OCI-M2 (cell line): ENCODE measurements at regions not wholly inside any gene's neighbourhood (a gene's known extent, or its start where the extent isn't known, plus 50 kb on each side); places are given as distances from the start of the nearest gene placed in this dataset.
"Not testable (repeated sequence)": the region's sequence is repeated elsewhere in the genome, so short reads cannot be mapped to it uniquely, and the experiment has no call there.

Source experiments
- DNase-seq: peaks from one replicate; lab custom pipeline; 2025; ENCODE audit not compliant: unreplicated experiment; lab: John Stamatoyannopoulos, UW

DNA sequence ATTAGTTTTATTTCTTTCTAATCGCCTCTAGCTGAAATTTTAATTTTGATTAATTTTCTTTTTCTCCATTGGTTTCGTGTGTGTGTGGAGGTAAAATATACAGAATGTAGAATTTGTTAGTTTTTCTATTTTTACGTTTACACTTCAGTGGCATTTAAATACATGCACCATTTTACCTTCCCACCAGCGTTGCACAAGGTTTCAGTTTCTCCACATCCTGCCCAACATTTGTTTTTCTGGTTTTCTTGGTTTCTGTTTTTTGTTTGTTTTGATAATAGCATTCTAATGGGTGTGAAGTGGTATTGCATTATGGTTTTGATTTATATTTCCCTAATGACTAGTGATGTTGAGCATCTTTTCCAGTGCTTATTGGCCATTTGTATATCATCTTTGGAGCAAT is 871.4 kb upstream of the DEFB115 start:
- DNase-seq = not testable (repeated sequence)

DNA sequence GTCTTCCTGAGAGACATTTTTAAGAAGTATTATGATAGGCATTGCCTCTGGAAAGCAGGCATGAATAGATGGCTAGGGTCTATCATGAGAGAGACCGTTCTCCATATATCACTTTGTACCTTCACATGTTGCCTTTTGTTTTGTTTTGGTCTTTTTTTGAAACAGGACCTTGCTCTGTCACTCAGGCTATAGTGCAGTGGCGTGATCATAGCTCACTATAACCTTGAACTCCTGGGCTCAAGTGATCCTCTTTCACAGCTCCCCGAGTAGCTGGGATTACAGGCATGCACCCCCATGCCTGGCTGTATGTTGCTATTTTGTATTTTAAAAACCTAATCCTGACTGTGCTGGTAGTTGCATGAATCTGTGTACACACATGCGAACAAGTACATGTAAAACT is 869.6 kb upstream of the DEFB115 start:
- not testable (repeated sequence) for DNase-seq

DNA sequence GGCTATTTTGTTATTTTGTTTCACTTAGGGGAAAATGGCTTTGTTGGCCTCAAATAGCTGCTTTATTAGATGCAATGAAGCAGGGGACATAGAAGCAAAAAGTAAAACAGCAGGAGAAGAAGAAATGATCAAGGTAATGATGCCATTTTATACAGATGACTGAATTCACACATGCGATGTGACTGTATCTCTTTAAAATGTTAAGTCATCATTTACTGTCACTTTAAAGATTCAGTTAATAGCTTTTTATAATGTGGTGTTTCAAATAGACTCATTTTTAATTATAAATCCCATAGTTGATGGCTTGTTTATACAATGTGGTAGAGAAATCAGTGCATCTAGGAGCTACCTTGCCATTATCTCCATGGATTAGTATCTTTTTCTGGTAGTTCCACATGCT is 863.9 kb upstream of the DEFB115 start:
- DNase-seq = not testable (repeated sequence)

DNA sequence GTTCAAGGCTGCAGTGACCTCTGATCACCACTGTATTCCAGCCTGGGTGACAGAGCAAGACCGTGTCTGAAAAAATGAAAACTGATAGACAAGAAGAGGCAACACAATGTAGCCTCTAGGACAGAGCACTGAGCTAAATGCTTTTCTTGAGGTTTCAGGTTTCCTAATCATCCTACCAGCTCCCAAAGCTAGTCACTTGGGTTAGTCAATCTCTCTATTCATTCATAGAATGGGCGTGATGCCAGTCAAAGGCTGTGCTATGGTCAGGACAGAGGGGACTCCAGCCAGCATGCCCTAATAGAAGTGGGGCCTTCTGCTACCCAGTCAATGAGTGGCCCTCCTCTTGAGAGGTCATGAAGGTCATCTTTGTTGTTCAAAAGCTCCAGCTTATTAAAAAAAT is 860.4 kb upstream of the DEFB115 start:
- not testable (repeated sequence) for DNase-seq

DNA sequence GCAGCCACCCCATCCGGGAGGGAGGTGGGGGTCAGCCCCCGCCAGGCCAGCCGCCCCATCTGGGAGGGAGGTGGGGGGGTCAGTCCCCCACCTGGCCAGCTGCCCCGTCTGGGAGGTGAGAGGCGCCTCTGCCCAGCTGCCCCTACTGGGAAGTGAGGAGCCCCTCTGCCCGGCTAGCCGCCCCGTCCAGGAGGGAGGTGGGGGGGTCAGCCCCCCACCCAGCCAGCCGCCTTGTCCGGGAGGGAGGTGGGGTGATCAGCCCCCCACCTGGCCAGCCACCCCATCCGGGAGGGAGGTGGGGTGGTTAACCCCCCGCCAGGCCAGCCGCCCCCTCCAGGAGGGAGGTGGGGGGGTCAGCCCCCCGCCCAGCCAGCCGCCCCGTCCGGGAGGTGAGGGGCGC is 852.4 kb upstream of the DEFB115 start:
- DNase-seq = not testable (repeated sequence)

DNA sequence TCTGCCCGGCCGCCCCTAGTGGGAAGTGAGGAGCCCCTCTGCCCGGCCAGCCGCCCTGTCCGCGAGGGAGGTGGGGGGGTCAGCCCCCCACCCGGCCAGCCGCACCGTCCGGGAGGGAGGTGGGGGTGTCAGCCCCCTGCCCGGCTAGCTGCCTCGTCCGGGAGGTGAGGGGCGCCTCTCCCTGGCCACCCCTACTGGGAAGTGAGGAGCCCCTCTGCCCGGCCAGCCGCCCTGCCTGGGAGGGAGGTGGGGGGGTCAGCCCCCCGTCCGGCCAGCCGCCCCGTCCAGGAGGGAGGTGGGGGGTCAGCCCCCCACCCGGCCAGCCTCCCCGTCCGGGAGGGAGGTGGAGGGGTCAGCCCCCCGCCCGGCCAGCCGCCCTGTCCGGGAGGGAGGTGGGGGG is 851.9 kb upstream of the DEFB115 start:
- not testable (repeated sequence) for DNase-seq

DNA sequence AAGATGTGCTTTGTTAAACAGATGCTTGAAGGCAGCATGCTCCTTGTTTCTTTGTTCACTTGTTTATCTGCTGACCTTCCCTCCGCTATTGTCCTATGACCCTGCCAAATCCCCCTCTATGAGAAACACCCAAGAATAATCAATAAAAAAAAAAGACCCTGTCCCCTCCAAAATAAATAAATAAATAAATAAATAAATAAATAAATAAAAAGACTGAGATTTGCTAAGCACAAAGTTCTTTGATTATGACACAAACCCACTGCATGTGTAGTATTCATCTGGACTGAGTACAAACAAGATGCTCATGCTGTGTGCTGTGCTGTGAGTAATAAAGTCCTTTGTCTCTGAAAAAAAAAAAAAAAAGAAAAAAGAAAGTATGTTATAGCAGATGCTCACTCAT is 851.1 kb upstream of the DEFB115 start:
- DNase-seq = not testable (repeated sequence)

DNA sequence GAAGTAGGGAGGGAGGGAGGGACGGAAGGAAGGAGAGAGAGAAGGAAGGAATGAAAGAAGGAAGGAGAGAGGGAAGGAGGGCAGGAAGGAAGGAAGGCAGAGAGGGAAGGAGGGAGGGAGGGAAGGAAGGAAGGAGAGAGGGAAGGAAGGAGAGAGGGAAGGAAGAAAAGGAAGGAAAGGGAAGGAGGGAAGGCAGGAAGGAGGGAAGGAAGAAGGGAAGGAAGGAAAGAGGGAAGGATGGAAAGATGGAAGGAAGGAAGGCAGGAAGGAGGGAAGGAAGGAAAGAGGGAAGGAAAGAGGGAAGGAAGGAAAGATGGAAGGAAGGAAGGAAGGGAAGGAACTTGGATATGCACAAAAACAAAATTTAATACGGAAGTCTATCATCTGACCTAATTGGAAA is 844.5 kb upstream of the DEFB115 start:
- DNase-seq = no peak

DNA sequence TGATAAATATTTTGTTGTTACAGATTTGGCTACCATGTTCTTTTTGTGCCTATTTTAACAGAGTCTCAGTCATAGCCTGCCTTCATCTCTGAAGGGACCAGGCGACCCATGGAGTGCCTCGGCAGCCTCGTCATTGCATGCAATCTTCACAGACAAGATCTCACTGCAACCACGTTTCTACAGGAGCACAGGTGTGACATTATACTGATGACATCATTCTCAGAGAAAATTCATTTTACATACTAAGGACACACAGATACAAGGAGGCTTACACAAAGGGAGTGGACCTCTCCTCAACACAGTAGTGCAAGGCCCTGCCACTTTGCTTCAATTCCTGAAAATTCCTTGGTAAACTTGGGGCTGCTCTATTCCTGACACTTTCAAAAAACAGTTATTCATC is 840.1 kb upstream of the DEFB115 start:
- DNase-seq = not testable (repeated sequence)

DNA sequence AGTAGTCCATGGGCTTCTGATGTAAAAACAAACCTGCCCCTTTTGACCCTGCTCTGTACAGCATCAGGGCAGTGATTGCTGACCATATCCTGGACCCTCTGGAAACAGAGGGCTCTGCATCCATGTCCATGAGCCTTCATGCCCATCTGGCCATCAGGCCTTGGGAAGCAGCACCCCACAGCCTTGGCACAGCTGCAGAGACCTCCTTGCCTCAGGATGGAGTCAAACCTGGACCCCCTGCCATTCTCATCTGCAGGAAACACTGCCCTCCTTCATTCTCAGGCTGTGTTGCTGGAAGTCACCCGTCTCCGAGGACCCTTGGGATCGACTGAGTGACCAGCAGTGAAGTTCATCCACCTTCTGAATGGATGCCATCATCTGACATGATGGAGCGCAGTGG is 839.1 kb upstream of the DEFB115 start:
- not testable (repeated sequence) for DNase-seq

DNA sequence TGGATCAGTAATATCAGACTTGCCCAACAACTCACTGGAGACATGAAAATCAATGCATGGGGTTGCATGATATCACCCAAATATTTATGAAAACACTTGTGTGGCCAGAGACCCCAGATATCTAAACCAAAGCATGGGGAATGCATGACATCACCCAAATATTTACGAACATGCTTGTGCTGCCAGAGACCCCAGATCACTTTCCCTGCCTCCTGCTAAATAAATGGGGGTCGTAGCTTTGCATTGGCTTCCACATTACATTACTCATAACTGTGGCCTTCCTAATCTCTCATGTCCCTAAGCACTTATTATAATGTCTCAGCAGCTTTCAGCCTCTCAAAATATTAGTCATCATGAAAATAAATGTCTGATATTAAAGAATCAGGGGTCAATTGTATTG is 838.0 kb upstream of the DEFB115 start:
- DNase-seq = no peak

DNA sequence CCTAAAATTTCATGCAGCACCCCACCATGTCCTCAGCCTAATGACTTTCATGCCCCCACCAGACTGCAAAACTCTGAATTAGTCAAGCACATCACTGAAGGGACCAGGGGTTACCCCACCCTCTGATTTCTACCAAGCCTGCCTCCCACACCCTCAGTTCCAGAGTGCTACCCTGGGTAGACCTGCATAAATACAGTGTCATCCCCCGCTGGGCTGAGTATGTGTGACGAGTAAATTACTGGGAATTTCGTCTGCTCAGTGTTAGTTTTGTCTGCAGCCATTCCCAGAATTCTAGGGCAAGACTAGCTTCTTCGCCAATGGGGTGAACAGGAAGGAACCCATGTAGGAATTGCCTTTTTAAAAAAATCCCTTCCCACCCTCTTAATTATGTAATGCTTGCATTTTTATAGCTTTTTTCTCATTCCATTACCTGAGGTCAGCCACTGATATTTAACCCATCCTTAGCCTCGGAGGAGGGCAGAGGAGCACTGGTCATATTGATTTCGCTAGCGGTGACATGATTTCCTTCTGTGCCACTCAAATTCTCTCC is 837.5 kb upstream of the DEFB115 start:
- DNase-seq = not testable (repeated sequence)
